HepG2 (cell line): ENCODE measurements at regions not wholly inside any gene's neighbourhood (a gene's known extent, or its start where the extent isn't known, plus 50 kb on each side); places are given as distances from the start of the nearest gene placed in this dataset.

ENCODE experiments used
- ATAC-seq: fragments of 200-7000 bp; cut with Tn5 transposase; 3 replicates; pipeline ENCODE4 v1.9.1; 2020; ENCODE audit warnings: mild to moderate bottlenecking, moderate library complexity
- BruUV-seq: library from RNA; stranded (reverse); fragments of 400-500 nt; replicated peaks from 2 replicates; lab custom pipeline; 2021; lab: Mats Ljungman, UMichigan
- CTCF ChIA-PET: fragments of 300-600 bp; formaldehyde crosslinking; extraction: SDS; loops from one replicate; lab custom pipeline; 2021; ENCODE audit warnings: low total read pairs, inconsistent platforms, low intra/inter-chr PET ratio; lab: Yijun Ruan, JAX
- POLR2A ChIA-PET: fragments of 350-600 bp; sonication (Branson Sonifier 250); formaldehyde crosslinking; loops from one replicate; lab custom pipeline; 2020; ENCODE audit warnings: antibody characterized with exemption, inconsistent platforms; lab: Yijun Ruan, JAX
- DNase-seq: peaks from one replicate; pipeline ENCODE4 v3.0.0-alpha.2; 2015; ENCODE audit warnings: low spot score
- FAIRE-seq: peaks from 3 replicates; lab custom pipeline; 2011; peaks lifted over from hg19 to GRCh38; lab: Jason Lieb, UNC
- H2AFZ ChIP-seq: one replicate; pipeline ENCODE4 v1.6.1; 2011; ENCODE audit warnings: low read length, inconsistent platforms
- H3K27ac ChIP-seq: fragments of 300-600 bp; 3 replicates; pipeline ENCODE4 v1.8.0; 2011; ENCODE audit warnings: mixed run types, mild to moderate bottlenecking, mixed read lengths, low read length, inconsistent platforms; ENCODE audit not compliant: insufficient read depth; ENCODE audit errors: extremely low read length
- H3K27me3 ChIP-seq, 2 experiments: fragments of 200-600 bp in 1 of 2; 2 replicates in 1 of 2; 3 replicates in 1 of 2; pipeline versions ENCODE4 v1.6.0 to v1.8.0; 2011; ENCODE audit warnings: low read length in 2 of 2, mild to moderate bottlenecking in 2 of 2, moderate library complexity in 2 of 2, inconsistent platforms in 1 of 2; ENCODE audit not compliant: insufficient read depth in 2 of 2, control insufficient read depth in 1 of 2
- H3K36me3 ChIP-seq, 2 experiments: fragments of 200-600 bp in 1 of 2; replicated peaks in 1 of 2; 2 replicates in 1 of 2; 3 replicates in 1 of 2; pipeline versions ENCODE4 v1.5.1 to v1.8.0; 2011; ENCODE audit warnings: low read length in 2 of 2, inconsistent platforms in 1 of 2; ENCODE audit not compliant: insufficient read depth in 2 of 2, control insufficient read depth in 1 of 2
- H3K4me1 ChIP-seq: 2 replicates; pipeline ENCODE4 v1.5.1; 2012; ENCODE audit warnings: low read length, inconsistent platforms; ENCODE audit not compliant: insufficient read depth
- H3K4me2 ChIP-seq: 2 replicates; pipeline ENCODE4 v1.6.0; 2011; ENCODE audit warnings: low read depth, low read length, inconsistent platforms
- H3K4me3 ChIP-seq, 3 experiments: fragments of 200-600 bp in 1 of 3; sonication (generic), shearing (Covaris generic) in 1 of 3; replicated peaks in 1 of 3; 2 replicates each; pipeline ENCODE4 v1.5.1; 2011 to 2016; ENCODE audit warnings: low read length in 3 of 3, inconsistent platforms in 2 of 3, low read depth in 2 of 3, mild to moderate bottlenecking in 2 of 3, control low read depth in 1 of 3, mixed read lengths in 1 of 3; ENCODE audit not compliant: insufficient read depth in 1 of 3
- H3K79me2 ChIP-seq: one replicate; pipeline ENCODE4 v1.6.1; 2011; ENCODE audit warnings: low read length, inconsistent platforms; ENCODE audit not compliant: insufficient read depth
- H3K9ac ChIP-seq: 2 replicates; pipeline ENCODE4 v1.6.0; 2011; ENCODE audit warnings: mild to moderate bottlenecking, low read depth, low read length, inconsistent platforms; ENCODE audit not compliant: insufficient read depth
- H3K9me3 ChIP-seq: 2 replicates; pipeline ENCODE4 v1.5.1; 2012; ENCODE audit warnings: mild to moderate bottlenecking, low read length
- H4K20me1 ChIP-seq: 2 replicates; pipeline ENCODE4 v1.6.0; 2011; ENCODE audit warnings: inconsistent platforms, mild to moderate bottlenecking, low read length, moderate library complexity; ENCODE audit not compliant: insufficient read depth
- ATF7-NPFF ChIP-seq: sonication (generic); formaldehyde crosslinking; IDR thresholded peaks from 2 replicates; pipeline ENCODE4 v1.8.1; 2023; ENCODE audit warnings: mild to moderate bottlenecking, low read depth, missing genetic modification reagents, moderate library complexity
- BORCS8-MEF2B ChIP-seq: sonication (generic); formaldehyde crosslinking; IDR thresholded peaks from 2 replicates; pipeline ENCODE4 v1.8.0; 2022; ENCODE audit warnings: mild to moderate bottlenecking, missing genetic modification reagents
- ETV5 ChIP-seq: IDR thresholded peaks from 2 replicates; pipeline ENCODE4 v1.6.1; 2018; ENCODE audit warnings: missing biosample characterization, missing genetic modification reagents, inconsistent platforms, borderline replicate concordance
- KDM1A ChIP-seq: IDR thresholded peaks from 2 replicates; pipeline ENCODE4 v1.6.1; 2016; ENCODE audit warnings: missing compliant biosample characterization
- LBX2 ChIP-seq: sonication (generic); formaldehyde crosslinking; IDR thresholded peaks from 2 replicates; pipeline ENCODE4 v1.5.0; 2020; ENCODE audit warnings: missing genetic modification reagents, mild to moderate bottlenecking, borderline replicate concordance
- MIER2 ChIP-seq: IDR thresholded peaks from 2 replicates; pipeline ENCODE4 v1.6.1; 2016; ENCODE audit warnings: missing biosample characterization, missing genetic modification reagents
- MTF1 ChIP-seq: sonication (generic); formaldehyde crosslinking; IDR thresholded peaks from 2 replicates; pipeline ENCODE4 v1.5.0; 2020; ENCODE audit warnings: missing genetic modification reagents
- SCMH1 ChIP-seq: sonication (generic); formaldehyde crosslinking; IDR thresholded peaks from 2 replicates; pipeline ENCODE4 v1.9.0; 2021; ENCODE audit warnings: missing genetic modification reagents, mild to moderate bottlenecking, borderline replicate concordance
- THAP8 ChIP-seq: sonication (generic); formaldehyde crosslinking; IDR thresholded peaks from 2 replicates; pipeline ENCODE4 v1.5.1; 2020; ENCODE audit warnings: missing genetic modification reagents, mild to moderate bottlenecking, borderline replicate concordance
- ZNF235 ChIP-seq: sonication (generic); formaldehyde crosslinking; IDR thresholded peaks from 2 replicates; pipeline ENCODE4 v1.8.1; 2023; ENCODE audit warnings: mild to moderate bottlenecking, missing genetic modification reagents, borderline replicate concordance
- ZNF414 ChIP-seq: sonication (generic); formaldehyde crosslinking; IDR thresholded peaks from 2 replicates; pipeline ENCODE4 v1.5.0; 2020; ENCODE audit warnings: missing genetic modification reagents
- ZNF660 ChIP-seq: sonication (generic); formaldehyde crosslinking; IDR thresholded peaks from 2 replicates; pipeline ENCODE4 v1.5.1; 2020; ENCODE audit warnings: mild to moderate bottlenecking, low read depth, missing genetic modification reagents, borderline replicate concordance
- ZNF678 ChIP-seq: sonication (generic); formaldehyde crosslinking; IDR thresholded peaks from 2 replicates; pipeline ENCODE4 v1.4.0; 2020; ENCODE audit warnings: mild to moderate bottlenecking, missing genetic modification reagents
- WGBS: methylation state at CpG from one replicate; pipeline ENCODE4 v1.1.6; 2017; ENCODE audit warnings: low lambda C conversion rate; 5-methylcytosine and 5-hydroxymethylcytosine counted together
- in situ Hi-C: cut with HindIII; loops from 2 replicates; pipeline ENCODE4 v1.10.0; 2017; ENCODE audit warnings: low pct_unique_long_range_greater_than_20kb; ENCODE audit not compliant: extremely low pct_ligation_motif_present
- intact Hi-C: fragments of 100-400 bp; cut with micrococcal nuclease; formaldehyde crosslinking; loops from one replicate; pipeline ENCODE4 v1.10.0; 2022; ENCODE audit not compliant: unreplicated experiment
- TF ChIP-seq, protein P1 (sequence below): sonication (generic); formaldehyde crosslinking; IDR thresholded peaks from 2 replicates; pipeline ENCODE4 v1.8.1; 2023; ENCODE audit warnings: mild to moderate bottlenecking, moderate library complexity, missing genetic modification reagents
- TF ChIP-seq, protein P2 (sequence below): sonication (generic); formaldehyde crosslinking; IDR thresholded peaks from 2 replicates; pipeline ENCODE4 v1.4.0; 2020; ENCODE audit warnings: mild to moderate bottlenecking, missing genetic modification reagents

- no peak for FAIRE-seq
- no peak overlapping the region for H3K27ac ChIP-seq
- no peak for TF ChIP-seq MTF1 (CRISPR knock-in tag)
- TF ChIP-seq LBX2 (CRISPR knock-in tag) = no peak
- TF ChIP-seq THAP8 (CRISPR knock-in tag) = no peak
- TF ChIP-seq, protein P1, sequence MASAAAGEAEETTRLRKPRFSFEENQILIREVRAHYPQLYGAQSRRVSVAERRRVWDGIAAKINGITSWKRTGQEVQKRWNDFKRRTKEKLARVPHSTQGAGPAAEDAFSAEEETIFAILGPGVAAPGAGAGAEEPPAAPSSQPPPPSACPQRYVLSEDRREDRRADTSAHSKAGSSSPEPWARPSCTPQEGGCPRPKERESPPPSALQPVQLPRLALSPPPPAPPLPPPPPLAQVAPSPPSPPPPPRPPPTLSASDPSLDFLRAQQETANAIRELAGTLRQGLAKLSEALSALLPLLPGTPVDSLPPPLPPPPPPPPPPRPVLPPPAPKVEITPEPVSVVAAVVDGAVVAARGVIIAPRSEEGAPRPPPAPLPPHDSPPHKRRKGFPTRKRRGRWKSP (CRISPR knock-in tag) = no peak
- no peak for TF ChIP-seq ZNF235 (CRISPR knock-in tag)
- no peak for TF ChIP-seq KDM1A (CRISPR knock-in tag)
- TF ChIP-seq SCMH1 (CRISPR knock-in tag) = no peak
- no peak for TF ChIP-seq MIER2 (CRISPR knock-in tag)
- no peak for TF ChIP-seq BORCS8-MEF2B (CRISPR knock-in tag)
- no peak for TF ChIP-seq ATF7-NPFF
- TF ChIP-seq ZNF414 = no peak
- TF ChIP-seq, protein P2, sequence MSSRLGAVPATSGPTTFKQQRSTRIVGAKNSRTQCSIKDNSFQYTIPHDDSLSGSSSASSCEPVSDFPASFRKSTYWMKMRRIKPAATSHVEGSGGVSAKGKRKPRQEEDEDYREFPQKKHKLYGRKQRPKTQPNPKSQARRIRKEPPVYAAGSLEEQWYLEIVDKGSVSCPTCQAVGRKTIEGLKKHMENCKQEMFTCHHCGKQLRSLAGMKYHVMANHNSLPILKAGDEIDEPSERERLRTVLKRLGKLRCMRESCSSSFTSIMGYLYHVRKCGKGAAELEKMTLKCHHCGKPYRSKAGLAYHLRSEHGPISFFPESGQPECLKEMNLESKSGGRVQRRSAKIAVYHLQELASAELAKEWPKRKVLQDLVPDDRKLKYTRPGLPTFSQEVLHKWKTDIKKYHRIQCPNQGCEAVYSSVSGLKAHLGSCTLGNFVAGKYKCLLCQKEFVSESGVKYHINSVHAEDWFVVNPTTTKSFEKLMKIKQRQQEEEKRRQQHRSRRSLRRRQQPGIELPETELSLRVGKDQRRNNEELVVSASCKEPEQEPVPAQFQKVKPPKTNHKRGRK (CRISPR knock-in tag) = no peak
- no peak for TF ChIP-seq ZNF660 (CRISPR knock-in tag)
- no peak for TF ChIP-seq ZNF678 (CRISPR knock-in tag)
- no peak for TF ChIP-seq ETV5
Observed at GRCh38 chr7:119343289-119343688, 929.7 kb upstream of the KCND2 start.

More at GRCh38 chr7:119343289-119343688, 929.7 kb upstream of the KCND2 start:
- in situ Hi-C loops (no loop called here), intact Hi-C loops (no loop called here)
- 0% methylated on average over 1 of the region's 1 CpG for WGBS
- Histone ChIP-seq H3K36me3 (no peaks in the 10 kb centered on the region), H4K20me1 (no peaks in the 10 kb centered on the region), H3K9me3 (no peaks in the 10 kb centered on the region), H3K4me1 (no peaks in the 10 kb centered on the region), H2AFZ (no peak overlapping the region), H3K79me2 (no peaks in the 10 kb centered on the region), H3K27me3 (no peaks in the 10 kb centered on the region), H3K4me3 (no peak overlapping the region), H3K4me2 (no peak overlapping the region), H3K9ac (no peak overlapping the region)
- DNase-seq = no peak
- POLR2A ChIA-PET = no interaction called here
- ATAC-seq = no peak
- CTCF ChIA-PET = no interaction called here
- BruUV-seq = no TSS peak
